ENCODE measurements at regions not wholly inside any gene's neighbourhood (a gene's known extent, or its start where the extent isn't known, plus 50 kb on each side); places are given as distances from the start of the nearest gene placed in this dataset.
"Not testable (repeated sequence)": the region's sequence is repeated elsewhere in the genome, so short reads cannot be mapped to it uniquely, and the experiment has no call there.

DNA sequence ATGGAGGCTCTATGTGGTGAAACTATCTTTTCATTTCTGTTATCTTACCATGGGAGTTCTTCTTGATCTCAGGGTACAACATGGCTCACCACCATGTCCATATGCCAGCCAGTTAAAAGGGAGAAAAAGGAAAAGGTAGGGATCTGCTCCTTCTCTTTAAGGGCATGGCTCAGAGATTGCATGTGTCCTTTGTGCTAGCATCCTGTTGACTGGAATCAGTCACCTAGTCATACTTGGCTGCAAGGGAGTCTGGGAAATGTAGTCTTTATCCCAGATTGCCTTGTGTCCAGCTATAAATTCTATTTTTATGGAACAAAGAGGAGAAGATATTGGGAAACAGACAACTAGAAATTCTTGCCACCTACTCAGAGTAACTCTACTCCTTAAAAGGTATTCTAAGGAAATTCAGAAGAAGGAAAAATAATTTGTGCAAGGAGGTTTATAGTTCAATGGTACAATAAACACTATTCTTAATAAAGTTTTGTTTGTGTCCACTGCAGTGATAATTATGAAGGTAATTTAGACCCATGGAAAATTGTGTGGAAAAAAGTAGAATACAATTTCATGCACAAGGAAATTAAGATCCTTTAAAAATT is 86.4 kb upstream of the RPH3A start:
- intact Hi-C loops (cut with DNase I; ENCODE audit: low total_unique reads) (no loop called here), in situ Hi-C loops (cut with MboI; ENCODE audit: low pct_ligation_motif_present in 1 of 4, low pct_unique_long_range_greater_than_20kb in 1 of 4, low sequenced_read_pairs in 3 of 4) (no loop called here)
- Histone ChIP-seq H3K36me3 (no peaks in the 10 kb centered on the region), H3K27ac (no peak overlapping the region), H3K9me3 (no peaks in the 10 kb centered on the region), H3K4me3 (no peak overlapping the region), H3K4me1 (no peaks in the 10 kb centered on the region), H3K27me3 (no peaks in the 10 kb centered on the region)
- no peak for DNase-seq
- TF ChIP-seq EP300 (IDR thresholded peaks at IDR 0.05; ENCODE audit: low read depth), result no peak
- no peak for TF ChIP-seq POLR2AphosphoS5 (IDR thresholded peaks at IDR 0.05)
- no peak for TF ChIP-seq POLR2A (IDR thresholded peaks at IDR 0.05)
- TF ChIP-seq, protein P1, sequence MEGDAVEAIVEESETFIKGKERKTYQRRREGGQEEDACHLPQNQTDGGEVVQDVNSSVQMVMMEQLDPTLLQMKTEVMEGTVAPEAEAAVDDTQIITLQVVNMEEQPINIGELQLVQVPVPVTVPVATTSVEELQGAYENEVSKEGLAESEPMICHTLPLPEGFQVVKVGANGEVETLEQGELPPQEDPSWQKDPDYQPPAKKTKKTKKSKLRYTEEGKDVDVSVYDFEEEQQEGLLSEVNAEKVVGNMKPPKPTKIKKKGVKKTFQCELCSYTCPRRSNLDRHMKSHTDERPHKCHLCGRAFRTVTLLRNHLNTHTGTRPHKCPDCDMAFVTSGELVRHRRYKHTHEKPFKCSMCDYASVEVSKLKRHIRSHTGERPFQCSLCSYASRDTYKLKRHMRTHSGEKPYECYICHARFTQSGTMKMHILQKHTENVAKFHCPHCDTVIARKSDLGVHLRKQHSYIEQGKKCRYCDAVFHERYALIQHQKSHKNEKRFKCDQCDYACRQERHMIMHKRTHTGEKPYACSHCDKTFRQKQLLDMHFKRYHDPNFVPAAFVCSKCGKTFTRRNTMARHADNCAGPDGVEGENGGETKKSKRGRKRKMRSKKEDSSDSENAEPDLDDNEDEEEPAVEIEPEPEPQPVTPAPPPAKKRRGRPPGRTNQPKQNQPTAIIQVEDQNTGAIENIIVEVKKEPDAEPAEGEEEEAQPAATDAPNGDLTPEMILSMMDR (IDR thresholded peaks at IDR 0.05), result no peak

DNA sequence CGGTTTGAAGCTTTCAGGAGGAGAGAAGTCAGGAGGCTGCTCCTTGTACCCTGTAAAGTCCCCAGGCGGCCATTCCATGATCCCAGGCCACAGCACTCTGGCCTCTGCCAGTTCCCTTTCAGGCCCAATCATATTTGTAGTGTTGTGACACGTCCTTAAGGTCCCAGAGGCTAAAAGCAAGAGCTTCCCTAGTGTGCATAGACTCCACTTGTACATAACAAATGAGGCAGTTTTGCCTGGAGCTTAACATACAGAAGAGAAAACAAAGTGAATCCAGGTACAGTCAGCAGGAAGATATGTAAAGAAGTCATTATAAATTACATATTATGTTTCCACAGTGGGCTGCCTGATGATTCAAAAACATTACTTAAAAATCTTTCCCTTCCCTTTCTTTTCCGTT is 81.1 kb upstream of the RPH3A start:
- Histone ChIP-seq H3K27ac (no peak overlapping the region), H3K4me3 (no peak overlapping the region), H3K4me1 (no peaks in the 10 kb centered on the region), H3K9me3 (no peaks in the 10 kb centered on the region), H3K36me3 (no peaks in the 10 kb centered on the region), H3K27me3 (no peaks in the 10 kb centered on the region)
- no peak for DNase-seq
- in situ Hi-C loops (cut with MboI; ENCODE audit: low pct_ligation_motif_present in 1 of 4, low pct_unique_long_range_greater_than_20kb in 1 of 4, low sequenced_read_pairs in 3 of 4) (no loop called here), intact Hi-C loops (cut with DNase I; ENCODE audit: low total_unique reads) (no loop called here)
- TF ChIP-seq POLR2AphosphoS5 (IDR thresholded peaks at IDR 0.05) (no peak), EP300 (IDR thresholded peaks at IDR 0.05; ENCODE audit: low read depth) (no peak), POLR2A (IDR thresholded peaks at IDR 0.05) (no peak)
- TF ChIP-seq, protein P1 (IDR thresholded peaks at IDR 0.05), result no peak
- WGBS, 2 donors (ENCODE audit: low coverage in 1 of 2), result 52 to 63% methylated on average over 1 to 4 of the region's 4 CpGs

DNA sequence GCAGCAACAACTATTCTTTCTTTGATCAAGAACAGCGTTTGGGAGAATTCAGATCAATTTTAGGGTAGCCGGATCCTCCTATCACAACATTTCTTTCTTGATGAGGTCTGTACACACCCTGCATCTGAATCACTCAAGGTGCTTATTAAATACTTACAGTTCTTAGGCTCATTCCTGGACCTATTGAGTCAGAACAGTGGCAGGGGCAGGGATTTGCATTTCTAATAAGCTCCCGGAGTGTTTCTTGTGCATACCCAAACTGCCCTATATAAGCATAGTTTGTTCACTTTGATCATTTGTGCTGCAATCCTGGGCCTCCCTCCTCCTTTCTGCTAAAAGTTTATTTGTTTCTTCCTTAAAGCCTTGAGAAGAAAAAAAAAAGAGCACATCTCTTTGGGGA is 80.5 kb upstream of the RPH3A start:
- no peak for DNase-seq
- TF ChIP-seq, protein P1 (IDR thresholded peaks at IDR 0.05), result no peak
- no peak for TF ChIP-seq POLR2A (IDR thresholded peaks at IDR 0.05)
- no peak for TF ChIP-seq POLR2AphosphoS5 (IDR thresholded peaks at IDR 0.05)
- no peak for TF ChIP-seq EP300 (IDR thresholded peaks at IDR 0.05; ENCODE audit: low read depth)
- H3K4me3 ChIP-seq, result no peak overlapping the region
- H3K27ac ChIP-seq, result no peak overlapping the region
- no peaks in the 10 kb centered on the region for H3K36me3 ChIP-seq
- intact Hi-C loops (cut with DNase I; ENCODE audit: low total_unique reads) (no loop called here), in situ Hi-C loops (cut with MboI; ENCODE audit: low pct_ligation_motif_present in 1 of 4, low pct_unique_long_range_greater_than_20kb in 1 of 4, low sequenced_read_pairs in 3 of 4) (no loop called here)
- H3K4me1 ChIP-seq, result no peaks in the 10 kb centered on the region
- 61 to 83% methylated on average over 3 of the region's 3 CpGs for WGBS, 2 donors (ENCODE audit: low coverage in 1 of 2)
- H3K27me3 ChIP-seq, result no peaks in the 10 kb centered on the region
- H3K9me3 ChIP-seq, result no peaks in the 10 kb centered on the region

DNA sequence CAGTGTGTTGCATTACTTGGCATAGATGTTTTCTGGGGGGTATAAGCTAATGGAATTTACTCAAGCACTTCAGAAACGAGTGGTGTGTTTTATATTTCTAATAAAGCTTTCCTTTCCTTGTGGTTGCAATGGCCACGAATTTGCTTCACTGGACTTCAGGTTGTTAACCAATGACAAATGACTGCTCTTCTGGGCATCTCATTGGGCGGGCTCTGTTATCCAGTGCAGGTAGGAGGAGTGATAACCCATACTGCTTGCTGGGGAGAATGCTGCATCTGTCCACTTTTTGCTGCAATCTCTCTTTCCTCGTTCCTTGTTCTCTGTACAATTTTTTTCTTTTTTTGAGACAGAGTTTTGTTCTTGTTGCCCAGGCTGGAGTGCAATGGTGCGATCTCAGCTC is 80.0 kb upstream of the RPH3A start:
- no peak overlapping the region for H3K4me3 ChIP-seq
- H3K4me1 ChIP-seq, result no peaks in the 10 kb centered on the region
- no peaks in the 10 kb centered on the region for H3K36me3 ChIP-seq
- no peaks in the 10 kb centered on the region for H3K9me3 ChIP-seq
- TF ChIP-seq EP300 (IDR thresholded peaks at IDR 0.05; ENCODE audit: low read depth) (no peak), POLR2A (IDR thresholded peaks at IDR 0.05) (no peak), POLR2AphosphoS5 (IDR thresholded peaks at IDR 0.05) (no peak)
- TF ChIP-seq, protein P1 (IDR thresholded peaks at IDR 0.05), result no peak
- H3K27ac ChIP-seq, result no peak overlapping the region
- H3K27me3 ChIP-seq, result no peaks in the 10 kb centered on the region
- WGBS, 2 donors (ENCODE audit: low coverage in 1 of 2), result 48 to 51% methylated on average over 5 of the region's 5 CpGs
- DNase-seq, result no peak
- in situ Hi-C loops (cut with MboI; ENCODE audit: low pct_ligation_motif_present in 1 of 4, low pct_unique_long_range_greater_than_20kb in 1 of 4, low sequenced_read_pairs in 3 of 4), result no loop called here
- intact Hi-C loops (cut with DNase I; ENCODE audit: low total_unique reads), result no loop called here

DNA sequence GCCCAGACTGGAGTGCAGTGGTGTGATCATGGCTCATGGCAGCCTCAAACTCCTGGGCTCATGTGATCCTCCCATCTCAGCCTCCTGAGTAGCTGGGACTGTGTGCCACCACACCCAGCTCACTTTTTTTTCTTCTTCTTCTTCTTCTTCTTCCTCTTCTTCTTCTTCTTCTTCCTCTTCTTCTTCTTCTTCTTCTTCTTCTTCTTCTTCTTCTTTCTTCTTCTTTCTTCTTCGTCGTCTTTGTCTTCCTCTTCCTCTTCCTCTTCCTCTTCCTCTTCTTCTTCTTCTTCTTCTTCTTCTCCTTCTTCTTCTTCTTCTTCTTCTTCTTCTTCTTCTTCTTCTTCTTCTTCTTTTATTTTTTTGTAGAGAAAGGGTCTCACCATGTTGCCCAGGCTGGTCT is 78.8 kb upstream of the RPH3A start:
- H3K36me3 ChIP-seq; DNase-seq; H3K27me3 ChIP-seq; H3K4me1 ChIP-seq; H3K4me3 ChIP-seq; in situ Hi-C loops (cut with MboI; ENCODE audit: low pct_ligation_motif_present in 1 of 4, low pct_unique_long_range_greater_than_20kb in 1 of 4, low sequenced_read_pairs in 3 of 4); intact Hi-C loops (cut with DNase I; ENCODE audit: low total_unique reads); H3K9me3 ChIP-seq; H3K27ac ChIP-seq: not testable (repeated sequence)
- WGBS, 2 donors (ENCODE audit: low coverage in 1 of 2), result 0% methylated on average over 1 of the region's 2 CpGs; no CpG with 5 or more reads in 1 of the 2 donors
